ENCODE measurements at regions not wholly inside any gene's neighbourhood (a gene's known extent, or its start where the extent isn't known, plus 50 kb on each side); places are given as distances from the start of the nearest gene placed in this dataset.

GRCh38 chr16:85514598-85515318 is 98.4 kb upstream of the GSE1 start:
- intact Hi-C loops (cut with DNase I) = no loop called here
- H3K4me1 ChIP-seq = peaks cover 21% of the 10 kb centered on the region
- peak; percentile 83 to 86 for ATAC-seq
- peak overlapping the region; percentile 85 for H3K27ac ChIP-seq
- DNase-seq = peak; percentile 72
- H3K36me3 ChIP-seq = no peaks in the 10 kb centered on the region
- H3K9me3 ChIP-seq = no peaks in the 10 kb centered on the region
- no peak overlapping the region for H3K4me3 ChIP-seq
- no peaks in the 10 kb centered on the region for H3K27me3 ChIP-seq (ENCODE audit: low read depth)
- no peak for TF ChIP-seq CTCF (IDR thresholded peaks at IDR 0.05)

GRCh38 chr16:85515319-85515745 is 97.8 kb upstream of the GSE1 start:
- Histone ChIP-seq H3K4me3 (no peak overlapping the region), H3K4me1 (peaks cover 21% of the 10 kb centered on the region), H3K27ac (peak overlapping the region; percentile 85), H3K36me3 (no peaks in the 10 kb centered on the region), H3K27me3 (ENCODE audit: low read depth) (no peaks in the 10 kb centered on the region), H3K9me3 (no peaks in the 10 kb centered on the region)
- intact Hi-C loops (cut with DNase I) = no loop called here
- DNase-seq (no peak), ATAC-seq (no peak)
- no peak for TF ChIP-seq CTCF (IDR thresholded peaks at IDR 0.05)

- Histone ChIP-seq H3K27ac (peak overlapping the region; percentile 85), H3K9me3 (no peaks in the 10 kb centered on the region), H3K4me3 (no peak overlapping the region), H3K27me3 (ENCODE audit: low read depth) (no peaks in the 10 kb centered on the region), H3K4me1 (peaks cover 21% of the 10 kb centered on the region), H3K36me3 (no peaks in the 10 kb centered on the region)
- intact Hi-C loops (cut with DNase I) = no loop called here
- ATAC-seq (peak; percentile 47 to 55), DNase-seq (peak; percentile 79)
- TF ChIP-seq CTCF (IDR thresholded peaks at IDR 0.05) = no peak
Measured at GRCh38 chr16:85515830-85516397, 97.2 kb upstream of the GSE1 start.

- Histone ChIP-seq H3K27me3 (ENCODE audit: low read depth) (no peaks in the 10 kb centered on the region), H3K27ac (no peak overlapping the region), H3K4me1 (peaks cover 33% of the 10 kb centered on the region), H3K4me3 (no peak overlapping the region), H3K36me3 (no peaks in the 10 kb centered on the region), H3K9me3 (no peaks in the 10 kb centered on the region)
- DNase-seq (no peak), ATAC-seq (no peak)
- intact Hi-C loops (cut with DNase I) = no loop called here
- no peak for TF ChIP-seq CTCF (IDR thresholded peaks at IDR 0.05)
Measured at GRCh38 chr16:85517154-85517553, 96.0 kb upstream of the GSE1 start.

- intact Hi-C loops (cut with DNase I) = no loop called here
- no peak overlapping the region for H3K27ac ChIP-seq
- ATAC-seq (no peak), DNase-seq (no peak)
- no peaks in the 10 kb centered on the region for H3K36me3 ChIP-seq
- no peaks in the 10 kb centered on the region for H3K9me3 ChIP-seq
- no peak overlapping the region for H3K4me3 ChIP-seq
- H3K27me3 ChIP-seq (ENCODE audit: low read depth) = no peaks in the 10 kb centered on the region
- peaks cover 37% of the 10 kb centered on the region for H3K4me1 ChIP-seq
- TF ChIP-seq CTCF (IDR thresholded peaks at IDR 0.05) = no peak
Measured at GRCh38 chr16:85517563-85518179, 95.5 kb upstream of the GSE1 start.

Measured in lower lobe of right lung (tissue), 2 donors.